ENCODE measurements at regions not wholly inside any gene's neighbourhood (a gene's known extent, or its start where the extent isn't known, plus 50 kb on each side); places are given as distances from the start of the nearest gene placed in this dataset.

GRCh38 chr6:120876931-120877330 is 457.3 kb downstream of the TBC1D32 start:
- no peak for DNase-seq (ENCODE audit: low spot score in 2 of 2)
- no peak for TF ChIP-seq POLR2A (IDR thresholded peaks at IDR 0.05)
- TF ChIP-seq CTCF (IDR thresholded peaks at IDR 0.05), result no peak
- intact Hi-C loops (cut with DNase I; ENCODE audit: low total_unique reads), result no loop called here
- no peak overlapping the region for H3K4me3 ChIP-seq (ENCODE audit: low read depth, poor library complexity, severe bottlenecking)
- 56 to 67% methylated on average over 1 of the region's 1 CpG for WGBS, 2 donors

- no peak for DNase-seq (ENCODE audit: low spot score in 2 of 2)
- intact Hi-C loops (cut with DNase I; ENCODE audit: low total_unique reads), result no loop called here
- WGBS, 2 donors, result 77 to 100% methylated on average over 1 of the region's 1 CpG
- no peak for TF ChIP-seq POLR2A (IDR thresholded peaks at IDR 0.05)
- TF ChIP-seq CTCF (IDR thresholded peaks at IDR 0.05), result no peak
- H3K4me3 ChIP-seq (ENCODE audit: low read depth, poor library complexity, severe bottlenecking), result no peak overlapping the region
Measured at GRCh38 chr6:120876424-120876823, 457.9 kb downstream of the TBC1D32 start.

GRCh38 chr6:120875900-120876299 is 458.4 kb downstream of the TBC1D32 start:
- no peak for DNase-seq (ENCODE audit: low spot score in 2 of 2)
- intact Hi-C loops (cut with DNase I; ENCODE audit: low total_unique reads), result no loop called here
- no peak overlapping the region for H3K4me3 ChIP-seq (ENCODE audit: low read depth, poor library complexity, severe bottlenecking)
- WGBS, 2 donors, result 51 to 58% methylated on average over 1 of the region's 1 CpG
- TF ChIP-seq POLR2A (IDR thresholded peaks at IDR 0.05) (no peak), CTCF (IDR thresholded peaks at IDR 0.05) (no peak)

- peak in 1 of 2 donors; percentile 68 for DNase-seq (ENCODE audit: low spot score in 2 of 2)
- 83 to 87% methylated on average over 6 of the region's 6 CpGs for WGBS, 2 donors
- no peak overlapping the region for H3K4me3 ChIP-seq (ENCODE audit: low read depth, poor library complexity, severe bottlenecking)
- TF ChIP-seq POLR2A (IDR thresholded peaks at IDR 0.05), result no peak
- TF ChIP-seq CTCF (IDR thresholded peaks at IDR 0.05), result no peak
- intact Hi-C loops (cut with DNase I; ENCODE audit: low total_unique reads), result no loop called here
Measured at GRCh38 chr6:120874422-120874821, 459.9 kb downstream of the TBC1D32 start.

GRCh38 chr6:120873125-120873865 is 461.0 kb downstream of the TBC1D32 start:
- no peak for TF ChIP-seq CTCF (IDR thresholded peaks at IDR 0.05)
- peak in 1 of 2 donors; percentile 80 for DNase-seq (ENCODE audit: low spot score in 2 of 2)
- no peak overlapping the region for H3K4me3 ChIP-seq (ENCODE audit: low read depth, poor library complexity, severe bottlenecking)
- 95 to 98% methylated on average over 7 of the region's 7 CpGs for WGBS, 2 donors
- intact Hi-C loops (cut with DNase I; ENCODE audit: low total_unique reads), result no loop called here

- intact Hi-C loops (cut with DNase I; ENCODE audit: low total_unique reads), result no loop called here
- H3K4me3 ChIP-seq (ENCODE audit: low read depth, poor library complexity, severe bottlenecking), result no peak overlapping the region
- TF ChIP-seq POLR2A (IDR thresholded peaks at IDR 0.05) (no peak), CTCF (IDR thresholded peaks at IDR 0.05) (no peak)
- 92 to 93% methylated on average over 10 of the region's 10 CpGs for WGBS, 2 donors
- no peak for DNase-seq (ENCODE audit: low spot score in 2 of 2)
Measured at GRCh38 chr6:120872262-120872578, 462.1 kb downstream of the TBC1D32 start.

Measured in lower leg skin (tissue), 4 donors.